ENCODE measurements at regions not wholly inside any gene's neighbourhood (a gene's known extent, or its start where the extent isn't known, plus 50 kb on each side); places are given as distances from the start of the nearest gene placed in this dataset.
"Not testable (repeated sequence)": the region's sequence is repeated elsewhere in the genome, so short reads cannot be mapped to it uniquely, and the experiment has no call there.

DNA sequence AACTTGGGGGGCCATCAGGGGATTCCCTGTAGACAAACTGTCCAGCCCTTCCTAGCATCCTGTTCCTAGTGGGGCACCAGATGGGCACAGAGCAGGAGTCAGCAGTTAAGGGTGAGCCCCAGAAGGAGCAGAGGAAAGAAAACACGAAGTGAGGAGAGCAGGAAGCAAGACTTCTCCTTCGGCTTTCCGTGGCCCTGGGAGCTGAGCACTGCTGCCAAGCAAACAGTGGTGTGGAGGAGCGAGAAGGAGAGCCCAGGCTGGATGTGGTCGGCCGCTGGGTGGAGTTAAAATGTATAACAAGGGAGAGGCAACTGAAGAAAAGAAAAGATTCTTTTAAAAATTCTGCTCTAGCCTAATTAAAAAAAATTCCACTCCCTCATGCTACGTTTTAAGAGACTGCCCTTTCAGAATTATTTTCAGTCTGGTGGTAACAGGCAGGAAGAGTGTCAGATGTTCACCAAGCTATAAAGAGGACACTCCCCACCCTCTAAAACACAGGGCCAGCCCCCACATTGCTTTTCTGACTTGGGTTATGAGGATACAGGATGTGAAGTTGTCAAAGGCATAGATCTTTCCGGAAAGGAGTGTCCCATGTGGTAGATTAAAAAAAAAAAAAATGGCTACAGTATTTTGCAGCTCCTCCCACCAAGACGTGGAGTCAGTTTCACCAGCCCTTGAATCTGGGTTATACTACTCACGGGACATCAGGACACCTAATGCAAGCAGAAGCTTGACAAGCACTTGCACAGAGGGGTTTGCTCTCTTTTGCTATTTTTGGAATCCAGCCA is 74.9 kb upstream of the ZFHX3 start:
- Mint-ChIP-seq H3K27me3 (peaks cover 6% of the 10 kb centered on the region), H3K4me3 (peak overlapping the region; percentile 29), H3K36me3 (no peaks in the 10 kb centered on the region), H3K9me3 (peaks cover 8% of the 10 kb centered on the region), H3K4me1 (peaks cover 10% of the 10 kb centered on the region), H3K27ac (peak overlapping the region; percentile 37)
- no peak for DNase-seq

DNA sequence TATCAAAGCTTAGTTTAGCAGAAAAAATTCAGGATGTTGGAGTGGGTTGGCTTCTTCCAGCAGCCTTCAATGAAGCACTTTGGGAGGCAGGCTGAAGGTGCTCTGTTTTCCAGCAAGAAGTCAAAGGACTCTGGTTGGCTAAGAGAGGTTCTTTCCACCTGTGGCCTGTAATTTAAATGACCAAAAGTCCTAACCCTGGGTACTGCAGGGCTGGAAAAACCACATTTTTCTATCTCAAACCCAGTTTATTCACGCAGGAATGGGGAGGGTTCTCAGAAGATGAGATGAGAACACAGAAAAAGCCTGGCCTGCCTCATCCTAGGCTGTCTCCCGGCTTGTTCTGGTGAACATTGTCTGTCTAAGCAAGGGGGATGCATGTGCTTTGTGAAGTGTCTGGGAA is 68.6 kb upstream of the ZFHX3 start:
- Mint-ChIP-seq H3K4me3 (no peak overlapping the region), H3K9me3 (peaks cover 8% of the 10 kb centered on the region), H3K4me1 (no peaks in the 10 kb centered on the region), H3K27me3 (no peaks in the 10 kb centered on the region), H3K36me3 (no peaks in the 10 kb centered on the region), H3K27ac (no peak overlapping the region)
- DNase-seq: no peak

DNA sequence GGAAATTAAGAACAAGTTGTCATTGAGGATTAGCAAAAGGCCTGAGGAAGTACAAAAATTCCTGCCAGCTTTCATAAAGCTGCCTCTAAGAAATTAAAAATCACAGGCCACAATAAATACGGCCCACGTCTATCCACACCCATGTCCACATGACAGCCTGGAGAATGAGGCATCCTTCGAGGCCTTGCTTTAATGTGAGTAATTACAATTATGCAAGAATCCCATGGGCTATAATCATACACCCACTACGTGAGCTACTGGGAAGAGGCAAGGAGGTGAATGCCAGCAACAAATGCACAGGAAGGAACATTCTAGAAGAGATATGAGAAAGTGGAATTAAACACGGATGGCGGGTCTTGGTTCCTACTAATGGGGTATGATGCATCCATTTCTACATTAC is 65.4 kb upstream of the ZFHX3 start:
- Mint-ChIP-seq H3K4me1 (no peaks in the 10 kb centered on the region), H3K27me3 (no peaks in the 10 kb centered on the region), H3K4me3 (no peak overlapping the region), H3K36me3 (no peaks in the 10 kb centered on the region), H3K27ac (no peak overlapping the region), H3K9me3 (peaks cover 4% of the 10 kb centered on the region)
- DNase-seq: no peak

DNA sequence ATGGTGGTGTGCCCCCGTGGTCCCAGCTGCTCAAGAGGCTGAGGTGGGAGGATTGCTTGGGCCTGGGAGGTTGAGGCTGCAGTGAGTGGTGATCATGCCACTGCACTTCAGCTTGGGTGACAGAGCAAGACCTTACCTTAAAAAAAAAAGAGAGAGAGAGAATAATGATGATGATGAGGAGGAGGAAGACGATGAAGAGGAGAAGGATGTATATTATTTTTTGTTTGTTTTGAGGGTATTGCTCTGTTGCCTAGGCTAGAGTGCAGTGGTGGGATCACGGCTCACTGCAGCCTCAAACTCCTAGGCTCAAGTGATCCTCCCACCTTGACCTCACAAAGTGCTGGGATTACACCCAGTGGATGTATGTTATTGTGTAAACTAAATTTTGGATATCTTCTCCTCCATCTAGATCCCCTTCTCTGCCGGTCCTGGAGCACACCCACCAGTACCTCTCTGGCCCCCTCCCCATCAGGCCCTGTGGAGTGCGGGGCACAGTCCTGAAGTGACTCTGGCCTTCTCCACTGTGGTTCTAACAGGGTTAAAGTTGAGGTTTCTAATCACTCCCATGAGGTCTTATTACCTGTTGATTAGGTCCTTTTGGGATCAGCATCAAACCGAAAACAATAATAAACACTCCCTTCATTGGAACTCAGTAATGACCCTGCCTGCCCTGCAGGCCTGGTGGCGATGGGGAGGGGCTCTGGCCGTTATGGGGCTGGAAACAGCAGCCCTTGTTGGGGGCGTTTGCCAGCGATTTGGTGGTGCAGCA is 60.5 kb upstream of the ZFHX3 start:
- H3K36me3 Mint-ChIP-seq: no peaks in the 10 kb centered on the region
- no peak overlapping the region for H3K4me3 Mint-ChIP-seq
- no peaks in the 10 kb centered on the region for H3K27me3 Mint-ChIP-seq
- no peak for DNase-seq
- H3K9me3 Mint-ChIP-seq: no peaks in the 10 kb centered on the region
- H3K27ac Mint-ChIP-seq: no peak overlapping the region
- no peaks in the 10 kb centered on the region for H3K4me1 Mint-ChIP-seq

DNA sequence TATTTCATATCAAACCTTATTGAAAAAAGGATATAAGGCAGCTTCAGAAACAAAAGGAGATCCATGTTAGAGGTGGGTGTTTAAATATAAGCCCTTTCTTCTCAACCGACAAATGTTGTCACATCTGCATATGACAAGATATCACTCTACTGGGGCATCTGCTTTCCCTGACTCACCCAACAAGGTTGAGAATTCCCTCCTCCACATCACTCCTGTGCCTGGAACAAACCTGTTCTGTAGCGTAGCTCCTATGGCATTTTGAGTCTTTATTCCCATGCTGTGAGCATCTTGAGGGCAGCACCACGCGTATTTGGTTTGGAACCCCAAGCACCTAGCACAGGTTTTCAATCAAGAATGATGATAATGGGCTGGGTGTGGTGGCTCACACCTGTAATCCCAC is 59.4 kb upstream of the ZFHX3 start:
- Mint-ChIP-seq H3K4me1 (no peaks in the 10 kb centered on the region), H3K36me3 (no peaks in the 10 kb centered on the region), H3K27ac (no peak overlapping the region), H3K4me3 (no peak overlapping the region), H3K9me3 (no peaks in the 10 kb centered on the region), H3K27me3 (no peaks in the 10 kb centered on the region)
- DNase-seq: no peak

DNA sequence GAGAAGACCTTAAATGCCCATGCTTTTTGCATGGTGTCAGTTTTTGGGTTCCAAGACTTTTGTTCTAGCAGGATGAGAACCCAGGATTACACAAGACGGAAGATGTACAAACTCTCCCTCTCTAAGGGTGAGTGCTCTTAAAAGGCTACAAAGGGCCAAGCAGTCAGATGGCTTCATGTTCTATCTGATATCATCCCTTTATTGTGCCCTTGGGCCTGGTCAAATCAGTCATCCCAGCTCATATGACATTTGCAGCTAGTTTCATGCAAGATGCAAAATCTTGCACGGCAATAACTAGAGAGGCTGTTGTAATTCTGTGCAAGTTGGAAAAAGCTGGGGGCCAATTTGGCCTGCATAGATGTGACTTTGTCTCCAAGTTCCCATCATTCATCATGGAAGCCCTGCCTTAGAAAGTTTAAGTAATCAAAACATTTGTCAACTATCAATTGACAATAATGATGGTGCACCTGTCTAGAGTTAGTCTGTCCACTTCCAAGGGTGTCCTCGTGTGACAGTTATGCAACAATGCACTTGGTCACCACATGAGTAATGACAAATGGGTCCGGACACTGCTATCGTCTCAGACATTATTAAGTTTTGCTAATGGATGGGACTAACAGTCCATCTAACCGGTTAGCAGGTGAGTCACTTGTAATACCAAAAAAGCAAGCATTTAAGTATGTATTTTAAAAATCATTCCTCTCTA is 58.6 kb upstream of the ZFHX3 start:
- Mint-ChIP-seq H3K36me3 (no peaks in the 10 kb centered on the region), H3K4me1 (no peaks in the 10 kb centered on the region), H3K27ac (no peak overlapping the region), H3K9me3 (no peaks in the 10 kb centered on the region), H3K4me3 (no peak overlapping the region), H3K27me3 (no peaks in the 10 kb centered on the region)
- no peak for DNase-seq

DNA sequence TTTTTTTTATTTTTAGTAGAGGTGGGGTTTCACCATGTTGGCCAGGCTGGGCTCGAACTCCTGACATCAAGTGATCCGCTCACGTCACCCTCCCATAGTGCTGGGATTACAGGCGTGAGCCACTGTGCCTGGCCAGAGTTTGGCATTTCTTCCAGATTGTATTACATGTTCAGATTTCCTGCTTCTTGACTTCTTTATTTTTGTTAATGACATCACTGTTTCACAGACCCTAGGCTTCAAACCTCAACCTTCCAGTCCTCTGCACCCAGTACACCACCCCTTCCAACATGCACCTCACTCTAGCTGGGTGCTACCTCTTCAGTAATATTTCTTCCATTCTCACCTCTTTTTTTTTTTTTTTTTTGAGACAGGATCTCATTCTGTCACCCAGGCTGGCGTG is 53.6 kb upstream of the ZFHX3 start:
- no peaks in the 10 kb centered on the region for H3K4me1 Mint-ChIP-seq
- DNase-seq: no peak
- no peaks in the 10 kb centered on the region for H3K36me3 Mint-ChIP-seq
- H3K27me3 Mint-ChIP-seq: no peaks in the 10 kb centered on the region
- H3K4me3 Mint-ChIP-seq: no peak overlapping the region
- no peaks in the 10 kb centered on the region for H3K9me3 Mint-ChIP-seq
- H3K27ac Mint-ChIP-seq: no peak overlapping the region

DNA sequence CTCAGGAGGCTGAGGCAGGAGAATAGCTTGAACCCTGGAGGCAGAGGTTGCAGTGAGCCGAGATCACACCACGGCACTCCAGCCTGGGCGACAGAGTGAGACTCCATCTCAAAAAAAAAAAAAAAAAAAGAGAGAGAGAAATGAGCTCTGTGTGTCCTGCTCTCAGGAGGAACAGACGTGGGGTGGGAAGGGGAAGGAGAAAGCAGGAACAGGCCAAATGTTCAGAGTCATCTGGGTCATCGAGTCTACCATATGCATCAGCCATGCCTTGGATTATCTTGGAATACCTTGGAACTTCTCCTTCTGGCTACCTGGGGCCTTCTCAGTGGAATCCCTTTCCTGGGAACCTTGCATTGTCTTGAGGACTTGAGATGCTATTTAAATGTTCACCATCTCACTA is 51.7 kb upstream of the ZFHX3 start:
- not testable (repeated sequence) for H3K27ac Mint-ChIP-seq, H3K36me3 Mint-ChIP-seq, H3K4me3 Mint-ChIP-seq, H3K27me3 Mint-ChIP-seq, DNase-seq, H3K4me1 Mint-ChIP-seq, H3K9me3 Mint-ChIP-seq

All from activated naive CD8-positive, alpha-beta T cell treated with anti-CD3 and anti-CD28 coated beads for 36 hours (primary cell).